Osteocyte (in vitro differentiated cells): ENCODE measurements at regions not wholly inside any gene's neighbourhood (a gene's known extent, or its start where the extent isn't known, plus 50 kb on each side); places are given as distances from the start of the nearest gene placed in this dataset.

Source experiments
- DNase-seq: peaks from one replicate; pipeline ENCODE4 v3.0.0; 2021; ENCODE audit warnings: mixed read lengths; ENCODE audit not compliant: unreplicated experiment; ENCODE audit errors: extremely low spot score
- H3K27ac Mint-ChIP-seq: one replicate; pipeline ENCODE4 v1.8.0; 2021; ENCODE audit warnings: mild to moderate bottlenecking, mixed read lengths; ENCODE audit not compliant: unreplicated experiment
- H3K27me3 Mint-ChIP-seq: one replicate; pipeline ENCODE4 v1.8.0; 2021; ENCODE audit warnings: mixed read lengths; ENCODE audit not compliant: unreplicated experiment
- H3K36me3 Mint-ChIP-seq: one replicate; pipeline ENCODE4 v1.8.0; 2021; ENCODE audit warnings: mixed read lengths; ENCODE audit not compliant: unreplicated experiment
- H3K4me1 Mint-ChIP-seq: one replicate; pipeline ENCODE4 v1.8.0; 2021; ENCODE audit warnings: mixed read lengths; ENCODE audit not compliant: unreplicated experiment
- H3K4me3 Mint-ChIP-seq: one replicate; pipeline ENCODE4 v1.8.0; 2021; ENCODE audit warnings: mild to moderate bottlenecking, moderate library complexity, mixed read lengths; ENCODE audit not compliant: unreplicated experiment
- H3K9me3 Mint-ChIP-seq: one replicate; pipeline ENCODE4 v1.8.0; 2021; ENCODE audit warnings: mixed read lengths; ENCODE audit not compliant: unreplicated experiment
- TF ChIP-seq, protein P1 (sequence below): fragments of 200-600 bp; sonication (generic); IDR thresholded peaks from 2 replicates; pipeline ENCODE4 v1.5.0; 2021; ENCODE audit warnings: antibody characterized with exemption, mild to moderate bottlenecking, moderate library complexity

DNA sequence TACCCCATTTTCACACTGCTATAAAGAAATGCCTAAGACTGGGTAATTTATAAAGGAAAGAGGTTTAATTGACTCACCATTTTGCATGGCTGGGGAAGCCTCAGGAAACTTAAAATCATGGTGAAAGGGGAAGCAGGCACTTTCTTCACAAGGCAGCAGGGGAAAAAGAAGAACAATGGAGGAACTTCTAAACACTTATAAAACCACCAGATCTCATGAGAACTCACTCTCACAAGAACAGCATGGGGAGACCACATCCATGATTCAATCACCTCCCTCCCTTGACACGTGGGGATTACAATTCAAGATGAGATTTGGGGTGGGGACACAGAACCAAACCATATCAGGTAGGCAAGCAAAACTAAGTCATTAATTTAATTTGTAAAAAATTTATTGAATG lies 343.2 kb downstream of the FRK start:
- TF ChIP-seq, protein P1, sequence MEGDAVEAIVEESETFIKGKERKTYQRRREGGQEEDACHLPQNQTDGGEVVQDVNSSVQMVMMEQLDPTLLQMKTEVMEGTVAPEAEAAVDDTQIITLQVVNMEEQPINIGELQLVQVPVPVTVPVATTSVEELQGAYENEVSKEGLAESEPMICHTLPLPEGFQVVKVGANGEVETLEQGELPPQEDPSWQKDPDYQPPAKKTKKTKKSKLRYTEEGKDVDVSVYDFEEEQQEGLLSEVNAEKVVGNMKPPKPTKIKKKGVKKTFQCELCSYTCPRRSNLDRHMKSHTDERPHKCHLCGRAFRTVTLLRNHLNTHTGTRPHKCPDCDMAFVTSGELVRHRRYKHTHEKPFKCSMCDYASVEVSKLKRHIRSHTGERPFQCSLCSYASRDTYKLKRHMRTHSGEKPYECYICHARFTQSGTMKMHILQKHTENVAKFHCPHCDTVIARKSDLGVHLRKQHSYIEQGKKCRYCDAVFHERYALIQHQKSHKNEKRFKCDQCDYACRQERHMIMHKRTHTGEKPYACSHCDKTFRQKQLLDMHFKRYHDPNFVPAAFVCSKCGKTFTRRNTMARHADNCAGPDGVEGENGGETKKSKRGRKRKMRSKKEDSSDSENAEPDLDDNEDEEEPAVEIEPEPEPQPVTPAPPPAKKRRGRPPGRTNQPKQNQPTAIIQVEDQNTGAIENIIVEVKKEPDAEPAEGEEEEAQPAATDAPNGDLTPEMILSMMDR = no peak
- H3K4me1 Mint-ChIP-seq = peaks cover 3% of the 10 kb centered on the region
- no peaks in the 10 kb centered on the region for H3K9me3 Mint-ChIP-seq
- no peak overlapping the region for H3K27ac Mint-ChIP-seq
- no peak overlapping the region for H3K4me3 Mint-ChIP-seq
- H3K27me3 Mint-ChIP-seq = peaks cover 6% of the 10 kb centered on the region
- DNase-seq = no peak
- H3K36me3 Mint-ChIP-seq = no peaks in the 10 kb centered on the region

DNA sequence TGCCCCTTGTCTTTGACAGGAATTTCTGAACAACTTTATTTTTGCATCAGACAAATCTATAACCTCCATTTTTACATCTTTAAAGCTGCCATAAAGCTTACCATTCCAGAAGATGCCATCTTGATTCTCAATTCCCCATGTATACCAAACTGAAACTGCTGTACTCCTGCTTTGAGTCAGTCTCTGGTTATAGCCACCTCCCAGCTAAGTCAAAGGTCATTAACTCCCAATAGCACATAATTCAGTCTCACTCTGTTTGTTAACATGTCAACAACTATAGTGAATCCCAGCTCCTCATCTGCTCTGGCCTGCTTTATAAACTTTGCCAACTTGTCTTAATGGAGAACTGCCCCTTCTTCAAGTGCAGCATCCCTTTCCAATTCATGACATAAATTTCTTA lies 343.6 kb downstream of the FRK start:
- H3K27me3 Mint-ChIP-seq = peaks cover 6% of the 10 kb centered on the region
- H3K4me1 Mint-ChIP-seq = peaks cover 3% of the 10 kb centered on the region
- no peak for DNase-seq
- H3K36me3 Mint-ChIP-seq = no peaks in the 10 kb centered on the region
- no peak overlapping the region for H3K4me3 Mint-ChIP-seq
- no peaks in the 10 kb centered on the region for H3K9me3 Mint-ChIP-seq
- no peak overlapping the region for H3K27ac Mint-ChIP-seq
- TF ChIP-seq, protein P1 = no peak

DNA sequence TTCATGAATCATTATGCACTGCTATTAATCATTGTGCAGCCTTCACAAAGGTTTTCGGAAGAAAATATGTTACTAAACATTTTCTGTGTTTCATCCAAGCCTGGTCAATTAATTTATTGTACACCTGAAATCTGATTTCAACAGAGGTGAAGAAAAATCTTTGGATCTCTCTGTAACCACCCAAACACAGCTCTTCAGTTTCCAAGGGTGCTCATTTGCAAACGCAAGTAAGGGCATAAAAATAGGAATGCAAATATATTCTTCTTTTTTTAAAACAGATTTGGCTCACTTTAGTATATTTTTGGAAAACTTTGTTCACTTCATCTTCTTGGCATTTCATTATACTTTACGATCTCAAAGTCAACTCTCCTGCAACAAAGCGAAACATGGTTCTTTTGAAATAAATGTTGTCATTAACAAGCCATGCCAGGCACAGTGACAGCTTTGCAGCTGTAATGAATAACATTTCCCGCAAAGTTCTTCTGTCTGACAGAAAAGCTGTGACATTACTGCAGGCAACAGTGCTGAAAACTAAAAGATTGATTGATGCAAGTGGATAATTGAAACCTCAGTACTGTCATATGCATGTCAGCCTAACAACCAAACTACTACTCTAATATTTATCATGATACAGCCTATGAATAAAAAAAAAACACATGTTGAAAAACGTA lies 348.3 kb downstream of the FRK start:
- no peaks in the 10 kb centered on the region for H3K4me1 Mint-ChIP-seq
- no peak for DNase-seq
- no peaks in the 10 kb centered on the region for H3K36me3 Mint-ChIP-seq
- H3K27me3 Mint-ChIP-seq = peaks cover 4% of the 10 kb centered on the region
- no peak overlapping the region for H3K4me3 Mint-ChIP-seq
- TF ChIP-seq, protein P1 = no peak
- H3K27ac Mint-ChIP-seq = no peak overlapping the region
- no peaks in the 10 kb centered on the region for H3K9me3 Mint-ChIP-seq

GRCh38 chr6:115708850-115709249 lies 351.8 kb downstream of the FRK start:
- Mint-ChIP-seq H3K4me3 (no peak overlapping the region), H3K36me3 (no peaks in the 10 kb centered on the region), H3K9me3 (no peaks in the 10 kb centered on the region), H3K4me1 (no peaks in the 10 kb centered on the region), H3K27ac (no peak overlapping the region), H3K27me3 (peaks cover 4% of the 10 kb centered on the region)
- TF ChIP-seq, protein P1 = no peak
- DNase-seq = no peak

- no peak for DNase-seq
- H3K27me3 Mint-ChIP-seq = no peaks in the 10 kb centered on the region
- no peaks in the 10 kb centered on the region for H3K4me1 Mint-ChIP-seq
- H3K27ac Mint-ChIP-seq = no peak overlapping the region
- TF ChIP-seq, protein P1 = no peak
- H3K36me3 Mint-ChIP-seq = no peaks in the 10 kb centered on the region
- H3K4me3 Mint-ChIP-seq = no peak overlapping the region
- H3K9me3 Mint-ChIP-seq = peaks cover 8% of the 10 kb centered on the region
Measured at GRCh38 chr6:115706981-115707380, 353.7 kb downstream of the FRK start.
